WTC11 (cell line): ENCODE measurements at regions not wholly inside any gene's neighbourhood (a gene's known extent, or its start where the extent isn't known, plus 50 kb on each side); places are given as distances from the start of the nearest gene placed in this dataset.

Experiments
- ATAC-seq: fragments of 200-7000 bp; cut with Tn5 transposase; 2 replicates; pipeline ENCODE4 v1.10.0; 2021; ENCODE audit warnings: mild to moderate bottlenecking, moderate library complexity
- CTCF ChIA-PET: fragments of 300-600 bp; sonication (Branson Sonifier 250); formaldehyde crosslinking; loops from one replicate; lab custom pipeline; 2021; ENCODE audit warnings: antibody characterized with exemption; lab: Charles Lee
- POLR2A ChIA-PET: fragments of 350-600 bp; sonication (Branson Sonifier 250); formaldehyde crosslinking; loops from one replicate; lab custom pipeline; 2021; ENCODE audit warnings: antibody characterized with exemption; lab: Charles Lee
- DNase-seq: peaks from one replicate; pipeline ENCODE4 v3.0.0; 2021; ENCODE audit warnings: low spot score
- H3K27ac Mint-ChIP-seq: 2 replicates; pipeline ENCODE4 v1.8.0; 2021; ENCODE audit warnings: mixed read lengths
- H3K27me3 Mint-ChIP-seq: 2 replicates; pipeline ENCODE4 v1.8.0; 2021; ENCODE audit warnings: low read depth, mild to moderate bottlenecking, moderate library complexity, mixed read lengths
- H3K36me3 Mint-ChIP-seq: 2 replicates; pipeline ENCODE4 v1.8.0; 2021; ENCODE audit warnings: mixed read lengths
- H3K4me1 Mint-ChIP-seq: 2 replicates; pipeline ENCODE4 v1.8.0; 2022; ENCODE audit warnings: mixed read lengths
- H3K4me3 Mint-ChIP-seq: 2 replicates; pipeline ENCODE4 v1.8.0; 2021; ENCODE audit warnings: mild to moderate bottlenecking, moderate library complexity, mixed read lengths
- H3K9me3 Mint-ChIP-seq: 2 replicates; pipeline ENCODE4 v1.8.0; 2021; ENCODE audit warnings: mixed read lengths
- AFF4 ChIP-seq: sonication (generic); formaldehyde crosslinking; IDR thresholded peaks from 2 replicates; pipeline ENCODE4 v1.8.1; 2023; ENCODE audit warnings: mild to moderate bottlenecking, missing genetic modification reagents, borderline replicate concordance
- ATF1 ChIP-seq: sonication (generic); formaldehyde crosslinking; IDR thresholded peaks from 2 replicates; pipeline ENCODE4 v1.8.1; 2023; ENCODE audit warnings: mild to moderate bottlenecking, moderate library complexity, missing genetic modification reagents
- E2F4 ChIP-seq: sonication (generic); formaldehyde crosslinking; IDR thresholded peaks from 2 replicates; pipeline ENCODE4 v1.8.1; 2022; ENCODE audit warnings: low read depth, mild to moderate bottlenecking, moderate library complexity, missing genetic modification reagents, borderline replicate concordance
- JAZF1 ChIP-seq: fragments of 250-450 bp; sonication (Bioruptor Pico); IDR thresholded peaks from 2 replicates; pipeline ENCODE4 v1.9.0; 2021; ENCODE audit warnings: moderate library complexity, mild to moderate bottlenecking, inconsistent platforms
- MYBL2 ChIP-seq: sonication (generic); formaldehyde crosslinking; IDR thresholded peaks from 2 replicates; pipeline ENCODE4 v1.8.1; 2023; ENCODE audit warnings: mild to moderate bottlenecking, moderate library complexity, missing genetic modification reagents
- NR3C1 ChIP-seq: sonication (generic); formaldehyde crosslinking; conservative IDR thresholded peaks from 2 replicates; pipeline ENCODE4 v1.8.1; 2023; ENCODE audit warnings: low read depth, mild to moderate bottlenecking, missing genetic modification reagents
- OVOL2 ChIP-seq: fragments of 250-450 bp; sonication (Bioruptor Pico); IDR thresholded peaks from 2 replicates; pipeline ENCODE4 v1.9.0; 2021; ENCODE audit warnings: mild to moderate bottlenecking, borderline replicate concordance
- PRRX2 ChIP-seq: fragments of 250-450 bp; sonication (Bioruptor Pico); IDR thresholded peaks from 2 replicates; pipeline ENCODE4 v1.8.0; 2021; ENCODE audit warnings: mild to moderate bottlenecking
- SOX15 ChIP-seq: fragments of 250-450 bp; sonication (Bioruptor Pico); IDR thresholded peaks from 2 replicates; pipeline ENCODE4 v1.9.0; 2021; ENCODE audit warnings: mild to moderate bottlenecking
- STAT6 ChIP-seq: sonication (generic); formaldehyde crosslinking; conservative IDR thresholded peaks from 2 replicates; pipeline ENCODE4 v1.8.1; 2023; ENCODE audit warnings: mild to moderate bottlenecking, low read depth, missing genetic modification reagents, moderate library complexity
- USF2 ChIP-seq: sonication (generic); formaldehyde crosslinking; IDR thresholded peaks from 2 replicates; pipeline ENCODE4 v1.8.1; 2023; ENCODE audit warnings: mild to moderate bottlenecking, missing genetic modification reagents, moderate library complexity
- ZNF121 ChIP-seq: sonication (generic); formaldehyde crosslinking; IDR thresholded peaks from 2 replicates; pipeline ENCODE4 v1.8.0; 2023; ENCODE audit warnings: missing genetic modification reagents
- ZNF138 ChIP-seq: sonication (generic); formaldehyde crosslinking; conservative IDR thresholded peaks from 2 replicates; pipeline ENCODE4 v1.8.1; 2022; ENCODE audit warnings: mild to moderate bottlenecking, moderate library complexity, missing genetic modification reagents
- ZNF396 ChIP-seq: fragments of 250-450 bp; sonication (Bioruptor Pico); IDR thresholded peaks from 2 replicates; pipeline ENCODE4 v1.8.0; 2021; ENCODE audit warnings: mild to moderate bottlenecking, moderate library complexity, borderline replicate concordance
- ZNF423 ChIP-seq: fragments of 250-450 bp; sonication (Bioruptor Pico); IDR thresholded peaks from 2 replicates; pipeline ENCODE4 v2.1.2; 2022; ENCODE audit warnings: mild to moderate bottlenecking, moderate library complexity
- ZSCAN18 ChIP-seq: fragments of 250-450 bp; sonication (Bioruptor Pico); IDR thresholded peaks from 2 replicates; pipeline ENCODE4 v2.1.2; 2022; ENCODE audit warnings: mild to moderate bottlenecking, moderate library complexity
- TF ChIP-seq, protein P1 (sequence below): sonication (generic); formaldehyde crosslinking; conservative IDR thresholded peaks from 2 replicates; pipeline ENCODE4 v1.8.1; 2022; ENCODE audit warnings: mild to moderate bottlenecking, missing genetic modification reagents
- TF ChIP-seq, protein P2 (sequence below): fragments of 250-450 bp; sonication (Bioruptor Pico); IDR thresholded peaks from 2 replicates; pipeline ENCODE4 v1.8.0; 2021; ENCODE audit warnings: mild to moderate bottlenecking

DNA sequence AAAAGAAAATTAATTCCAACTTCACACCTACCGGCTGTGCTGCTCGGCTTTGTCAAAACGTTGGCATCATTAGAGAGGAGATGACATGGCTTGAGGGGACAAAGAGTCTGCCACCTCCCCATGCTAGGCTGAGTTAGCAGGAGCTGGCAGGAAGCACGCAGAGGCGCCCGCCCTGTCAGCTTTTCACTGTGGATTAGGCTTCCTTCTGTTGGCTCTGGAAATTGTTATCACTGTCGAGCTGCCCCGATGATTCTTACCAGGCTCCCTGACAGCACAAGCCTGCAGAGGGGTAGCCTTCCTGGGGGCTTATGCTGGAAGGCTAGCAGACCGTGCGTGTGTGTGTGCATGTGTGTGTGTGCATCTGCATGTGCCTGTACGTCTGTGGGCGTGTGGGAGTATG is 490.9 kb upstream of the TBX3 start:
- TF ChIP-seq ZSCAN18 (CRISPR knock-in tag) (no peak), SOX15 (no peak), MYBL2 (no peak), JAZF1 (CRISPR knock-in tag) (no peak), STAT6 (CRISPR knock-in tag) (no peak), NR3C1 (CRISPR knock-in tag) (no peak)
- TF ChIP-seq, protein P1, sequence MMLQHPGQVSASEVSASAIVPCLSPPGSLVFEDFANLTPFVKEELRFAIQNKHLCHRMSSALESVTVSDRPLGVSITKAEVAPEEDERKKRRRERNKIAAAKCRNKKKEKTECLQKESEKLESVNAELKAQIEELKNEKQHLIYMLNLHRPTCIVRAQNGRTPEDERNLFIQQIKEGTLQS (CRISPR knock-in tag) = no peak
- Mint-ChIP-seq H3K9me3 (no peaks in the 10 kb centered on the region), H3K27me3 (peaks cover 3% of the 10 kb centered on the region), H3K4me1 (no peaks in the 10 kb centered on the region), H3K27ac (no peak overlapping the region), H3K36me3 (no peaks in the 10 kb centered on the region), H3K4me3 (no peak overlapping the region)
- no peak for ATAC-seq
- ChIA-PET POLR2A (no interaction called here), CTCF (no interaction called here)
- DNase-seq = no peak

DNA sequence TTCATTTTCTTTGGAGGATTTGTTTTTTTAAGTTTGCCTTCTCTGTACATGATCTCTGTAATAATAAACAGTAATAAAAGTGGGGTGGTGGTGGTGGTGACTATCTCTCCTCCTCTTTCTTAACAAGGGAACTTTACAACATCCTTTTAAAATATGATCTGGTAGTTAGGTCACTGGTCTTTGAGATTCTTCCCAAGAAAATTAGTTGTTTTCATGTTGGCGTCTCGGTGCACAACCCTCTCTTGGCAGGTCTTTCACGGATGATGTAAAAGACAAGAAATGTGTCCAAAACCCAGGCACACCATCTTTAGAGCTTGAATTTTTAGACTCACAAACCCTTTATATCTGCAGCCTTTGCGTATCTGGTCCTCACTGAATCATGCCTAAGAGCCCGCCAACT is 488.5 kb upstream of the TBX3 start:
- no peak for DNase-seq
- ChIA-PET POLR2A (interaction anchor here (0.6 kb wide), 1 partner anchor 51 kb away, joined by 3 read pairs; no protein-coding TSS in a partner anchor), CTCF (interaction anchor here (0.6 kb wide), 1 partner anchor 16 kb away, joined by 4 read pairs; no protein-coding TSS in a partner anchor)
- H3K36me3 Mint-ChIP-seq = no peaks in the 10 kb centered on the region
- no peak overlapping the region for H3K4me3 Mint-ChIP-seq
- H3K27me3 Mint-ChIP-seq = peaks cover 8% of the 10 kb centered on the region
- TF ChIP-seq ATF1 (no peak), ZNF396 (no peak), AFF4 (CRISPR knock-in tag) (no peak), STAT6 (CRISPR knock-in tag) (no peak), ZNF121 (CRISPR knock-in tag) (no peak)
- no peak overlapping the region for H3K27ac Mint-ChIP-seq
- H3K4me1 Mint-ChIP-seq = no peaks in the 10 kb centered on the region
- ATAC-seq = no peak
- no peaks in the 10 kb centered on the region for H3K9me3 Mint-ChIP-seq

DNA sequence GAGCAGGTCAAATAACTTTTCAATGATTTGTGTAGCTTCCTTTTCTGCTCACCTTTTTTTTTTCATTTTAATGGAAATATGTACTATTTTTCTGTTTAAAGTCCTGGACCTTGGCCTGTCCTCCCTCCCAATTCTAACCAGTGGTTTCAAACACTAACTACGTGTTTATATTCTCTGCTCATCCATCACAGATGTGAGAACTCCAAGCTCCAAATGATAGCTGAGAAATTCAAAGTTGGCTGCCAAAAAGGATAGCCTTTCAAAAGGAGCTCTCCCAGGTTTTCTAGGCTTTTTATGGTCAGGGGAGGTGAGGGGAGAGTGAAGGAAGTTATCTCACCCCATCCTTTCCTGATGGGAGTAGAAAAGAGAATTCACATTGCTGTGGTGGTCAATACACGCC is 486.0 kb upstream of the TBX3 start:
- peaks cover 8% of the 10 kb centered on the region for H3K27me3 Mint-ChIP-seq
- CTCF ChIA-PET = interaction anchor here (1.6 kb wide), 1 partner anchor 287 kb away, joined by 5 read pairs; no protein-coding TSS in a partner anchor
- no peak overlapping the region for H3K4me3 Mint-ChIP-seq
- H3K9me3 Mint-ChIP-seq = no peaks in the 10 kb centered on the region
- DNase-seq = no peak
- POLR2A ChIA-PET = no interaction called here
- no peaks in the 10 kb centered on the region for H3K4me1 Mint-ChIP-seq
- no peak for ATAC-seq
- H3K36me3 Mint-ChIP-seq = no peaks in the 10 kb centered on the region
- no peak overlapping the region for H3K27ac Mint-ChIP-seq
- TF ChIP-seq OVOL2 (CRISPR knock-in tag) (no peak), USF2 (CRISPR knock-in tag) (no peak), SOX15 (no peak), E2F4 (CRISPR knock-in tag) (no peak), ZNF138 (CRISPR knock-in tag) (no peak), PRRX2 (no peak), ZNF423 (CRISPR knock-in tag) (no peak)
- TF ChIP-seq, protein P2, sequence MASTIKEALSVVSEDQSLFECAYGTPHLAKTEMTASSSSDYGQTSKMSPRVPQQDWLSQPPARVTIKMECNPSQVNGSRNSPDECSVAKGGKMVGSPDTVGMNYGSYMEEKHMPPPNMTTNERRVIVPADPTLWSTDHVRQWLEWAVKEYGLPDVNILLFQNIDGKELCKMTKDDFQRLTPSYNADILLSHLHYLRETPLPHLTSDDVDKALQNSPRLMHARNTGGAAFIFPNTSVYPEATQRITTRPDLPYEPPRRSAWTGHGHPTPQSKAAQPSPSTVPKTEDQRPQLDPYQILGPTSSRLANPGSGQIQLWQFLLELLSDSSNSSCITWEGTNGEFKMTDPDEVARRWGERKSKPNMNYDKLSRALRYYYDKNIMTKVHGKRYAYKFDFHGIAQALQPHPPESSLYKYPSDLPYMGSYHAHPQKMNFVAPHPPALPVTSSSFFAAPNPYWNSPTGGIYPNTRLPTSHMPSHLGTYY (CRISPR knock-in tag) = no peak
